ENCODE measurements at regions not wholly inside any gene's neighbourhood (a gene's known extent, or its start where the extent isn't known, plus 50 kb on each side); places are given as distances from the start of the nearest gene placed in this dataset.

- H3K4me1 Mint-ChIP-seq (ENCODE audit: low read depth, unreplicated experiment): peaks cover 6% of the 10 kb centered on the region
- H3K9me3 Mint-ChIP-seq (ENCODE audit: low read depth, unreplicated experiment): no peaks in the 10 kb centered on the region
- no peaks in the 10 kb centered on the region for H3K27me3 Mint-ChIP-seq (ENCODE audit: unreplicated experiment)
- no peak overlapping the region for H3K4me3 Mint-ChIP-seq (ENCODE audit: low read depth, unreplicated experiment)
- TF ChIP-seq CTCF (IDR thresholded peaks at IDR 0.05; ENCODE audit: unreplicated experiment): no peak
- CTCF ChIA-PET: no interaction called here
- H3K27ac Mint-ChIP-seq (ENCODE audit: unreplicated experiment): no peak overlapping the region
- H3K36me3 Mint-ChIP-seq (ENCODE audit: insufficient read depth, unreplicated experiment): no peaks in the 10 kb centered on the region
- BruUV-seq (replicated peaks): no TSS peak
- intact Hi-C loops (cut with micrococcal nuclease; ENCODE audit: unreplicated experiment): no loop called here
- no peak for DNase-seq
Measured at GRCh38 chr6:145241039-145241438, 494.3 kb downstream of the EPM2A start.

- DNase-seq: no peak
- intact Hi-C loops (cut with micrococcal nuclease; ENCODE audit: unreplicated experiment): no loop called here
- Mint-ChIP-seq H3K9me3 (ENCODE audit: low read depth, unreplicated experiment) (no peaks in the 10 kb centered on the region), H3K27ac (ENCODE audit: unreplicated experiment) (no peak overlapping the region), H3K27me3 (ENCODE audit: unreplicated experiment) (no peaks in the 10 kb centered on the region), H3K36me3 (ENCODE audit: insufficient read depth, unreplicated experiment) (no peaks in the 10 kb centered on the region), H3K4me3 (ENCODE audit: low read depth, unreplicated experiment) (no peak overlapping the region), H3K4me1 (ENCODE audit: low read depth, unreplicated experiment) (peaks cover 6% of the 10 kb centered on the region)
- BruUV-seq (replicated peaks): no TSS peak
- TF ChIP-seq CTCF (IDR thresholded peaks at IDR 0.05; ENCODE audit: unreplicated experiment): no peak
- CTCF ChIA-PET: no interaction called here
Measured at GRCh38 chr6:145241721-145242120, 493.6 kb downstream of the EPM2A start.

- H3K36me3 Mint-ChIP-seq (ENCODE audit: insufficient read depth, unreplicated experiment): no peaks in the 10 kb centered on the region
- H3K27me3 Mint-ChIP-seq (ENCODE audit: unreplicated experiment): no peaks in the 10 kb centered on the region
- no peak for DNase-seq
- no peak for TF ChIP-seq CTCF (IDR thresholded peaks at IDR 0.05; ENCODE audit: unreplicated experiment)
- no peak overlapping the region for H3K4me3 Mint-ChIP-seq (ENCODE audit: low read depth, unreplicated experiment)
- no TSS peak for BruUV-seq (replicated peaks)
- intact Hi-C loops (cut with micrococcal nuclease; ENCODE audit: unreplicated experiment): no loop called here
- no peaks in the 10 kb centered on the region for H3K9me3 Mint-ChIP-seq (ENCODE audit: low read depth, unreplicated experiment)
- CTCF ChIA-PET: no interaction called here
- peaks cover 6% of the 10 kb centered on the region for H3K4me1 Mint-ChIP-seq (ENCODE audit: low read depth, unreplicated experiment)
- no peak overlapping the region for H3K27ac Mint-ChIP-seq (ENCODE audit: unreplicated experiment)
Measured at GRCh38 chr6:145244349-145245100, 490.8 kb downstream of the EPM2A start.

- Mint-ChIP-seq H3K27me3 (ENCODE audit: unreplicated experiment) (no peaks in the 10 kb centered on the region), H3K4me3 (ENCODE audit: low read depth, unreplicated experiment) (no peak overlapping the region), H3K36me3 (ENCODE audit: insufficient read depth, unreplicated experiment) (no peaks in the 10 kb centered on the region), H3K27ac (ENCODE audit: unreplicated experiment) (no peak overlapping the region), H3K4me1 (ENCODE audit: low read depth, unreplicated experiment) (peaks cover 6% of the 10 kb centered on the region), H3K9me3 (ENCODE audit: low read depth, unreplicated experiment) (no peaks in the 10 kb centered on the region)
- intact Hi-C loops (cut with micrococcal nuclease; ENCODE audit: unreplicated experiment): no loop called here
- TF ChIP-seq CTCF (IDR thresholded peaks at IDR 0.05; ENCODE audit: unreplicated experiment): no peak
- CTCF ChIA-PET: no interaction called here
- no TSS peak for BruUV-seq (replicated peaks)
- no peak for DNase-seq
Measured at GRCh38 chr6:145245119-145245518, 490.2 kb downstream of the EPM2A start.
